Astrocyte (in vitro differentiated cells and primary cell): ENCODE measurements at regions not wholly inside any gene's neighbourhood (a gene's known extent, or its start where the extent isn't known, plus 50 kb on each side); places are given as distances from the start of the nearest gene placed in this dataset.

Experiments used
- DNase-seq: peaks from one replicate; pipeline ENCODE4 v3.0.0-alpha.2; 2010; ENCODE audit warnings: low read depth
- FAIRE-seq: peaks from 2 replicates; lab custom pipeline; 2011; peaks lifted over from hg19 to GRCh38; lab: Jason Lieb, UNC
- H2AFZ ChIP-seq: 2 replicates; pipeline ENCODE4 v1.6.0; 2012; ENCODE audit warnings: low read depth, low read length, inconsistent platforms
- H3K27ac ChIP-seq: 2 replicates; pipeline ENCODE4 v1.5.1; 2011; ENCODE audit warnings: low read depth, low read length, inconsistent platforms
- H3K27me3 ChIP-seq: 2 replicates; pipeline ENCODE4 v1.6.0; 2011; ENCODE audit warnings: low read length, inconsistent platforms; ENCODE audit not compliant: insufficient read depth
- H3K36me3 ChIP-seq: 2 replicates; pipeline ENCODE4 v1.5.1; 2011; ENCODE audit warnings: low read length, inconsistent platforms; ENCODE audit not compliant: insufficient read depth
- H3K4me1 ChIP-seq: 2 replicates; pipeline ENCODE4 v1.5.1; 2011; ENCODE audit warnings: low read length, inconsistent platforms; ENCODE audit not compliant: insufficient read depth
- H3K4me2 ChIP-seq: 2 replicates; pipeline ENCODE4 v1.6.0; 2012; ENCODE audit warnings: low read length, inconsistent platforms
- H3K4me3 ChIP-seq: 2 replicates; pipeline ENCODE4 v1.5.1; 2011; ENCODE audit warnings: low read depth, mild to moderate bottlenecking, low read length, inconsistent platforms; ENCODE audit not compliant: insufficient read depth
- H3K79me2 ChIP-seq: 2 replicates; pipeline ENCODE4 v1.6.0; 2012; ENCODE audit warnings: mild to moderate bottlenecking, low read length, inconsistent platforms; ENCODE audit not compliant: insufficient read depth
- H3K9ac ChIP-seq: 2 replicates; pipeline ENCODE4 v1.6.0; 2012; ENCODE audit warnings: mild to moderate bottlenecking, low read length, inconsistent platforms
- H3K9me3 ChIP-seq: 2 replicates; pipeline ENCODE4 v1.5.1; 2012; ENCODE audit warnings: low read depth, mild to moderate bottlenecking, low read length, inconsistent platforms; ENCODE audit not compliant: insufficient read depth
- H4K20me1 ChIP-seq: 2 replicates; pipeline ENCODE4 v1.6.0; 2012; ENCODE audit warnings: low read length, inconsistent platforms; ENCODE audit not compliant: insufficient read depth
- H3K27ac Mint-ChIP-seq: one replicate; pipeline ENCODE4 v1.8.0; 2021; ENCODE audit warnings: mild to moderate bottlenecking, mixed read lengths; ENCODE audit not compliant: unreplicated experiment
- H3K27me3 Mint-ChIP-seq: one replicate; pipeline ENCODE4 v1.8.0; 2021; ENCODE audit warnings: low read depth, mixed read lengths; ENCODE audit not compliant: unreplicated experiment
- H3K36me3 Mint-ChIP-seq: one replicate; pipeline ENCODE4 v1.8.0; 2021; ENCODE audit warnings: low read depth, mixed read lengths; ENCODE audit not compliant: unreplicated experiment
- H3K4me1 Mint-ChIP-seq: one replicate; pipeline ENCODE4 v1.8.0; 2021; ENCODE audit warnings: low read depth, mixed read lengths; ENCODE audit not compliant: unreplicated experiment
- H3K4me3 Mint-ChIP-seq: one replicate; pipeline ENCODE4 v1.8.0; 2021; ENCODE audit warnings: mild to moderate bottlenecking, moderate library complexity, mixed read lengths; ENCODE audit not compliant: unreplicated experiment
- H3K9me3 Mint-ChIP-seq: one replicate; pipeline ENCODE4 v1.8.0; 2021; ENCODE audit warnings: mild to moderate bottlenecking, mixed read lengths; ENCODE audit not compliant: unreplicated experiment
- CTCF ChIP-seq: IDR thresholded peaks from 2 replicates; pipeline ENCODE4 v1.5.1; 2011; ENCODE audit warnings: low read depth, mild to moderate bottlenecking, inconsistent platforms, low read length, moderate library complexity; ENCODE audit not compliant: insufficient read depth
- EZH2 ChIP-seq: IDR thresholded peaks from 2 replicates; pipeline ENCODE4 v1.6.1; 2012; ENCODE audit warnings: mild to moderate bottlenecking, low read length, inconsistent platforms; ENCODE audit not compliant: insufficient read depth

DNA sequence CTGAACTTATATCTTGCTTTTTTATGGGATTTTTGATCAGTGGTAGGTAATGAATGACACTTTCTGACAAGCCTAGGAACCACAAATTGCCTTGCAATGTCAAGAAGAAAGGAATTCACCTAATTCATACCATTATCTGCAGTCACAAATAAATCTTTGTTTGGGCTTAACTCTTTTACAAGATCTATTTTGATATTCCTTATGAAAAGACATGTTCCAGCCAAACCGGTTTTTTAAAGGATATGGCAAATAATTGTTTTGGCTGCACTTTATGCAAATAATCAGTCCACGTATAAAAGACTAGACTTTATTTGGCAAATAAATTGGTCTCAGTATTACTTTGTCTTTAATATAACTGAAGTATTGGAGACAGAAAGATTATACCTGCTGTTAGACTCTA lies 771.7 kb upstream of the ADGRB3 start:
- H3K9me3 ChIP-seq, result no peaks in the 10 kb centered on the region
- no peaks in the 10 kb centered on the region for H3K36me3 ChIP-seq
- DNase-seq (no peak), FAIRE-seq (no peak)
- no peaks in the 10 kb centered on the region for H4K20me1 ChIP-seq
- no peak for TF ChIP-seq EZH2
- no peak overlapping the region for H3K9ac ChIP-seq
- Mint-ChIP-seq H3K27me3 (no peaks in the 10 kb centered on the region), H3K4me3 (no peak overlapping the region), H3K4me1 (no peaks in the 10 kb centered on the region), H3K9me3 (no peaks in the 10 kb centered on the region), H3K27ac (no peak overlapping the region), H3K36me3 (no peaks in the 10 kb centered on the region)
- no peak overlapping the region for H3K4me3 ChIP-seq
- no peak overlapping the region for H3K4me2 ChIP-seq
- no peaks in the 10 kb centered on the region for H3K4me1 ChIP-seq
- H3K27me3 ChIP-seq, result no peaks in the 10 kb centered on the region
- H2AFZ ChIP-seq, result no peak overlapping the region
- no peaks in the 10 kb centered on the region for H3K79me2 ChIP-seq
- no peak overlapping the region for H3K27ac ChIP-seq

GRCh38 chr6:67854098-67854497 lies 781.0 kb upstream of the ADGRB3 start:
- Histone ChIP-seq H3K4me2 (no peak overlapping the region), H4K20me1 (no peaks in the 10 kb centered on the region), H3K4me3 (no peak overlapping the region), H3K4me1 (no peaks in the 10 kb centered on the region), H3K79me2 (no peaks in the 10 kb centered on the region), H3K9ac (no peak overlapping the region), H3K27ac (no peak overlapping the region), H3K36me3 (no peaks in the 10 kb centered on the region), H2AFZ (no peak overlapping the region), H3K27me3 (no peaks in the 10 kb centered on the region), H3K9me3 (no peaks in the 10 kb centered on the region)
- Mint-ChIP-seq H3K4me3 (no peak overlapping the region), H3K27me3 (no peaks in the 10 kb centered on the region), H3K36me3 (no peaks in the 10 kb centered on the region), H3K9me3 (peaks cover 5% of the 10 kb centered on the region), H3K27ac (peak overlapping the region; percentile 13), H3K4me1 (no peaks in the 10 kb centered on the region)
- no peak for TF ChIP-seq CTCF
- TF ChIP-seq EZH2, result no peak
- DNase-seq (peak; percentile 4), FAIRE-seq (no peak)

DNA sequence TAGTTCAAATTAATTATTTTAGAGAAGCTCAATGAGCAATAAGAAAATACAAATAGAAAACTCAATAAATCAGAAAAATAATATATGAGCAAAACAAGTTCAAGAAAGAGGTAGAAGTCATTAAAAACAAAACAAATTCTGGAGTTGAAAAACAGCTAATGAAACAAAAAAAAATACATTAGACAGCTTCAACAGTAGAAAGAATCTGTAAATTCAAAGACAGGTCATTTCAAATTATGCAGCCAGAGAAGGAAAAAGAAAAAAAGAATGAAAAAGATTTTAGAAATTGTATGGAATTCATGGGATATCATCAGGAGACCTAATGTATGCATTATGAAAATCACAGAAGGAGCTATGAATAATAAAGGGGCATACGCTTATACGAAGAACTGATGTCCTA lies 795.3 kb upstream of the ADGRB3 start:
- Histone ChIP-seq H3K27me3 (no peaks in the 10 kb centered on the region), H3K79me2 (no peaks in the 10 kb centered on the region), H3K9me3 (peaks cover 5% of the 10 kb centered on the region), H3K9ac (no peak overlapping the region), H3K27ac (no peak overlapping the region), H3K4me2 (no peak overlapping the region), H3K4me1 (no peaks in the 10 kb centered on the region), H2AFZ (no peak overlapping the region), H3K36me3 (no peaks in the 10 kb centered on the region), H4K20me1 (no peaks in the 10 kb centered on the region), H3K4me3 (no peak overlapping the region)
- no peaks in the 10 kb centered on the region for H3K36me3 Mint-ChIP-seq
- FAIRE-seq (no peak), DNase-seq (no peak)
- no peaks in the 10 kb centered on the region for H3K9me3 Mint-ChIP-seq
- H3K4me1 Mint-ChIP-seq, result no peaks in the 10 kb centered on the region
- no peak overlapping the region for H3K27ac Mint-ChIP-seq
- no peak overlapping the region for H3K4me3 Mint-ChIP-seq
- H3K27me3 Mint-ChIP-seq, result no peaks in the 10 kb centered on the region
- TF ChIP-seq CTCF (no peak), EZH2 (no peak)
